Hematopoietic multipotent progenitor cell (in vitro differentiated cells): ENCODE measurements at regions not wholly inside any gene's neighbourhood (a gene's known extent, or its start where the extent isn't known, plus 50 kb on each side); places are given as distances from the start of the nearest gene placed in this dataset. TPM values are rescaled to one million over a fixed set of nuclear protein-coding genes. Genes with fewer than 3 reads are reported as not detected.
"Not testable (repeated sequence)": the region's sequence is repeated elsewhere in the genome, so short reads cannot be mapped to it uniquely, and the experiment has no call there.

Experiments used
- DNase-seq, 3 donors: peaks; one replicate each; pipeline ENCODE4 v3.0.0-alpha.2; 2011 to 2015; ENCODE audit warnings: low read depth in 2 of 3, low spot score in 2 of 3
- small RNA-seq: library from RNA; depleted of rRNA; stranded (forward); fragments of <200 nt; gene quantifications from one replicate; pipeline ENCODE3, GENCODE V24; 2012

DNA sequence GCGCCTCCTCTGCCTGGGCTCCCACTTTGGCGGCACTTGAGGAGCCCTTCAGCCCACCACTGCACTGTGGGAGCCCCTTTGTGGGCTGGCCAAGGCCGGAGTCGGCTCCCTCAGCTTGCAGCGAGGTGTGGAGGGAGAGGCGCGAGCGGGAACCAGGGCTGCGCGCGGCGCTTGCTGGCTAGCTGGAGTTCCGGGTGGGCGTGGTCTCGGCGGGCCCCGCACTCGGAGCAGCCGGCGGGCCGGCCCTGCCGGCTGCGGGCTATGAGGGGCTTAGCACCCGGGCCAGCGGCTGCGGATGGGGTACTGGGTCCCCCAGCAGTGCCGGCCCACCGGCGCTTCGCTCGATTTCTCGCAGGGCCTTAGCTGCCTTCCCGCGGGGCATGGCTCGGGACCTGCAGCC, 344.5 kb downstream of the NYAP2 start:
- not testable (repeated sequence) for DNase-seq

DNA sequence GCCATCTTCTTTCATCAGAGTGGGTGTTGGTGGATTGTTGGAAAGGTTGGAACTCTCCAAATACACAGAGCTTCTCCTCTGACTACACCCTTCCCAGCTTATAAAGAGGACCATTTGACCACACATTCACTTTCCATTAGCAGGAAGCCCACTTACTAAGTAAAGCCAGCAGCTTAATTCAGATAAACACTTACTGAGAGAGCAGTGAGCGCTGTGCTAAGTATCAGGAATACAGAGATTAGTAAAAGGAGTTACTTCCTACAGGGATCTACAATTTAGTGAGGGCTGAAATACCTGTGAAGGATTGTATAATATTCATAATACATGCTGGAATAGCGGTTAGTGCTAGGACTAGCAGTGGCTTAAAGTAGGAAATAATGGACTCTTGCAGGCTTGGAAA, 343.0 kb downstream of the NYAP2 start:
- no peak for DNase-seq

DNA sequence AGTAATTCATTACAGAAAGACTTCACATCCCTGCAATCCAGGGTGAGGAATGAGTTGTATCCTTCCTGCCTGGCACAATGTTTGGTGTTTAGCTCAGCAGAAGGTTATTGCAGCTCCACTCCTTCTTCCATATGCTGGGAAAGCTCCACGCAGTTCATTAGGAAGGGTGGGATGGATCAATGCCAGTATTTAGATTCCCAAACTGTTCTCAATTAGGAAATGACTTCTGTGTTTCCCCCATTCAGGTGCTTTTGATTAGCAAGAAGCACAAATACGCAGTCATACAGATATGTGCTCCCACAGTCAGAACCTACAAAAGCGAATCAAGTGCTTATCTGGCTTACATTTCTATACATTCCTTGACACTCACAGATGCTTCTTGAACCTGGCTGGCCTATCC, 340.6 kb downstream of the NYAP2 start:
- no peak for DNase-seq

DNA sequence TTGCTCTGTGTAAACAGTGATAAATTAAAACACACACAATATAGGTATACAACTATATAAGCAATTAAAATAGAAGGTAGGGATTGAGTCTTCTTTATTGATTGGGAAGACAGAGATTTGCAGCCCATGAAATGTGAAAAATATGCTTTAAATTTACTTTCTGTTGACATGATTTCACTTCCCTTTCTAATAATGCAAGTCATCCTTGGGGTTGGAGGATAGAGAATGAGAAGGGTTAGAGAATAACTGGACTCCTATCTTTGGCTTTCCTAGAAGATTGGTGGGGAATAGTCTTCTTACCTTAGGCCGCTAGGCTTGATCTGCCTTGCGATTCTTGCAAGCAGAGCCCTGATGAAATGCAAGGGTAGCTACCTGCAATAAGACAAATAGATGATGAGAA, 339.8 kb downstream of the NYAP2 start:
- peak in 1 of 3 donors; percentile 15 for DNase-seq

DNA sequence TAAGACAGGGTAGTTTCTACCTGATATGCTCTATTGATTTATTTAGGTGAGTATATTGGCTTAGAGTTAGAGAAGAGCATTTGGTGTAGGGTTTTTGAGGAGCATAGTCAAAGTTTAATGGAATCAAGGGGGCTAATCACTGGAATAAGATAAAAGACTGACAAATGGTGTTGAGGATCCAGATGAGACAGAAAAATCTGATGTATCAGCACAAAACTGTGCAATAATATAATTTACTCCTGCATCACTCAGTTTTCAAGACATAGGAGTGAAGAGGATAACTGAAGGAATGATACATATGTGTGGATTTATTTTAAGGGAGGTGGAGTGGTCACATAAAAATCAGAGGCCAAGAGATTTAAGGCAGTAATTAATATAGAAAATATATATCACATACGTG, 339.2 kb downstream of the NYAP2 start:
- no peak for DNase-seq

DNA sequence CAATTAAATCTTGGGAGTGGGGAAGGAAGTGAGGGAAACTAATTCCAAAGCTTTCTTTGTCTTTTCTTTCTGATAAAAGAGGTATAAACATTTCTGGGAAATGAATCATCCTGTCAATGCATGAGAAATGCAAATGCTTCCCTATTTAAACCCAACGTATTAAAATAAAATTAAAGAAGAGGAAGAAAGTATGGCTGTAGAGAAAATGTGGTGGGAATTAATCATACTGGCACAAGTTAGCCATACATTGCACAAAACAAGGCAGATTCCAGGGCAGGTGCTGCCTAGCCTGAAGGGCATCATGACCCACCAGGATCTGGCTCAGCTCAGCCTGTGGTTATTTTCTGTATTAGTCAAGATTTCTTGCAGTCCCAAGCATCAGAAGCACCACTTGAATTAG, 338.0 kb downstream of the NYAP2 start:
- no peak for DNase-seq

DNA sequence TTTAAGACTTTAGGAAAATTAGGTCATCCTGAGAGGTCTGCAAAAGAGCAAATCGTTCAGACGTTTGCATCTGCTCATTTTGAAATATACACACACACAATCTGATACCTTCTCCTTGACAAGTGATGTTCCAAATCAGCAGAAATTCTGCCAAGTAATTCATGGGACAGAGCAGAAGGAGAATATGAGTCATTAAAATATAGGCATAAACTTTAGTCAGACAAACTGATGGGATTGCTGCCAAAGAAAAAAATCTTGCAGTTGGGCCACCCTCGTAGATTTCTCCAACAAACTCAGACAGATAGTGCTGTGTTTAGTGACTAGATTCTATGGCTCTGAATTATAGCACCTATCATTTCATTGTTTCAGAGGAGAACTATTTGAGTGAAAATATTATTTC, 336.3 kb downstream of the NYAP2 start:
- peak in 2 of 3 donors; percentile 17 for DNase-seq

DNA sequence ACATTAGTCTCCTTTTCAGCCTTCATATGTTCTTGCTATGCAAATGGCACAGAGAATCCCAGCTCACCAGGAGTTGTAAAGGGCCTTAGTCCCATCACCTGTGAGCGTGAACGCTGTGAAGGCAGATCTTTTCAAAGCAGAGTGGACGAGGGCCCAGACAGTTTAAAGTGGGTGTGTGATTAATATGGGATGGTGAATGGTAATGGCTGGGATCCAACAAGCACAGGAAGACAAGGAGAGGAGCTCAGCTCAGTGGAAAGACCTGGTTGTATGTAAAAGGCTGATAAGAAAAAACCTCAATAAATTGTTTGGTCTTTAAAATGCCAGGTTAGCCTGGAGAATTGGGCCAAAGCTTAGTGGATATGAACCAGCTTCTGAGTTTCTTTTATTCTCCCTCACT, 326.2 kb downstream of the NYAP2 start:
- DNase-seq: peak in 1 of 3 donors; percentile 37

Small RNAs in the stretch of these regions (small RNA-seq; reads per million reads assigned to genes)
- not detected for gene AC068138.1
- not detected for gene MIR5702
